Body of pancreas (tissue), 4 donors: ENCODE measurements at regions not wholly inside any gene's neighbourhood (a gene's known extent, or its start where the extent isn't known, plus 50 kb on each side); places are given as distances from the start of the nearest gene placed in this dataset.

Source experiments
- CTCF ChIP-seq, 7 experiments: fragments of 450-650 bp in 4 of 7; fragments of 200-600 bp in 3 of 7; sonication (generic) in 3 of 7; IDR thresholded peaks; one replicate each; pipeline ENCODE4 v1.5.1; 2016 to 2019; ENCODE audit warnings: antibody characterized with exemption in 7 of 7
- POLR2A ChIP-seq, 3 donors: fragments of 450-650 bp; IDR thresholded peaks; one replicate each; pipeline ENCODE4 v1.6.1; 2016; ENCODE audit warnings: antibody characterized with exemption in 3 of 3, mild to moderate bottlenecking in 2 of 3

DNA sequence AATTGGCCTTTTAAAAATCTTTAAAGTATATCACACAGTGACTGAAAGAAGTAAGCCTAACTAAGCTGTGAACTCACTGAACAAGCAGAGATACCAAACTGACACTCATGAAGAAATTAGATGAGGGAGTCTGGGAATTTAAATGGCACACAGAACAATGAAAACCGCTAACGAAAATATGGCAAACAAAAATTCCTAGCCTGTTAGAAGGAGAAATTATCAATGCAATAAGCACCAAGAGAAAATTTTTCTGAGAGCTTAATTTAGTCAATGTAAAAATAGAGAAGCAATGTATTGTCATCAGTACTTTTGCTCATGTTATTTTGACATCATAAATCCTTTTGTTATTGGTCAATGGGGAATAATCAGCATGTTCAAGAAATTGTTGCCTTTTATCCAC lies 291.1 kb upstream of the PDZRN3 start:
- TF ChIP-seq CTCF (IDR thresholded peaks at IDR 0.05) = no peak
- TF ChIP-seq POLR2A (IDR thresholded peaks at IDR 0.05) = no peak
